D341Med (cell line): ENCODE measurements at regions not wholly inside any gene's neighbourhood (a gene's known extent, or its start where the extent isn't known, plus 50 kb on each side); places are given as distances from the start of the nearest gene placed in this dataset.

ENCODE experiments used
- DNase-seq: peaks from one replicate; pipeline ENCODE4 v3.0.0; 2012; ENCODE audit warnings: low spot score

- DNase-seq = no peak
These were observed 199.8 kb upstream of the CCDC150 start for GRCh38 chr2:196439760-196440159.

- DNase-seq = no peak
These were observed 199.1 kb upstream of the CCDC150 start for GRCh38 chr2:196440413-196440812.

- DNase-seq = no peak
These were observed 198.0 kb upstream of the CCDC150 start for GRCh38 chr2:196441527-196441926.

- no peak for DNase-seq
These were observed 197.3 kb upstream of the CCDC150 start for GRCh38 chr2:196442211-196442610.

- no peak for DNase-seq
These were observed 195.1 kb upstream of the CCDC150 start for GRCh38 chr2:196444442-196444841.

GRCh38 chr2:196445991-196446390 lies 193.5 kb upstream of the CCDC150 start:
- DNase-seq = no peak

GRCh38 chr2:196448407-196449079 lies 191.0 kb upstream of the CCDC150 start:
- no peak for DNase-seq

- DNase-seq = no peak
These were observed 190.4 kb upstream of the CCDC150 start for GRCh38 chr2:196449083-196449482.

GRCh38 chr2:196452758-196453157 lies 186.8 kb upstream of the CCDC150 start:
- DNase-seq = no peak

- peak; percentile 61 for DNase-seq
These were observed 185.9 kb upstream of the CCDC150 start for GRCh38 chr2:196453613-196454047.

GRCh38 chr2:196454492-196454891 lies 185.0 kb upstream of the CCDC150 start:
- DNase-seq = no peak

GRCh38 chr2:196459539-196459938 lies 180.0 kb upstream of the CCDC150 start:
- DNase-seq = no peak

- DNase-seq = no peak
These were observed 175.8 kb upstream of the CCDC150 start for GRCh38 chr2:196463706-196464105.

- DNase-seq = no peak
These were observed 175.2 kb upstream of the CCDC150 start for GRCh38 chr2:196464311-196464710.

GRCh38 chr2:196466581-196466980 lies 172.9 kb upstream of the CCDC150 start:
- no peak for DNase-seq

- no peak for DNase-seq
These were observed 171.1 kb upstream of the CCDC150 start for GRCh38 chr2:196468394-196468793.

GRCh38 chr2:196473617-196474016 lies 165.9 kb upstream of the CCDC150 start:
- no peak for DNase-seq

GRCh38 chr2:196475611-196476010 lies 163.9 kb upstream of the CCDC150 start:
- no peak for DNase-seq

- DNase-seq = no peak
These were observed 160.9 kb upstream of the CCDC150 start for GRCh38 chr2:196478588-196478987.

GRCh38 chr2:196479350-196479749 lies 160.2 kb upstream of the CCDC150 start:
- no peak for DNase-seq

- DNase-seq = no peak
These were observed 158.7 kb upstream of the CCDC150 start for GRCh38 chr2:196480653-196481323.

- no peak for DNase-seq
These were observed 158.2 kb upstream of the CCDC150 start for GRCh38 chr2:196481324-196481697.

- no peak for DNase-seq
These were observed 157.1 kb upstream of the CCDC150 start for GRCh38 chr2:196482119-196483065.
